ENCODE measurements at regions not wholly inside any gene's neighbourhood (a gene's known extent, or its start where the extent isn't known, plus 50 kb on each side); places are given as distances from the start of the nearest gene placed in this dataset.

GRCh38 chr5:4928409-4928808 lies 211.7 kb upstream of the ADAMTS16 start:
- TF ChIP-seq POLR2A (IDR thresholded peaks at IDR 0.05) (no peak), CTCF (IDR thresholded peaks at IDR 0.05) (no peak)

All from Peyer's patch (tissue), 4 donors.